Omental fat pad (tissue), 3 donors: ENCODE measurements at regions not wholly inside any gene's neighbourhood (a gene's known extent, or its start where the extent isn't known, plus 50 kb on each side); places are given as distances from the start of the nearest gene placed in this dataset.
"Not testable (repeated sequence)": the region's sequence is repeated elsewhere in the genome, so short reads cannot be mapped to it uniquely, and the experiment has no call there.

Experiments
- ATAC-seq: fragments of 150-250 bp; one replicate; pipeline ENCODE4 v1.9.1; 2016; ENCODE audit warnings: mild to moderate bottlenecking, moderate library complexity; ENCODE audit not compliant: low FRiP score
- DNase-seq: peaks from one replicate; pipeline ENCODE4 v3.0.0-alpha.2; 2019; ENCODE audit warnings: low spot score
- TF ChIP-seq, protein P1 (sequence below), 3 donors: fragments of 450-650 bp; IDR thresholded peaks; one replicate each; pipeline ENCODE4 v1.5.1; 2016 to 2017; ENCODE audit warnings: antibody characterized with exemption in 3 of 3, mild to moderate bottlenecking in 3 of 3, moderate library complexity in 2 of 3

DNA sequence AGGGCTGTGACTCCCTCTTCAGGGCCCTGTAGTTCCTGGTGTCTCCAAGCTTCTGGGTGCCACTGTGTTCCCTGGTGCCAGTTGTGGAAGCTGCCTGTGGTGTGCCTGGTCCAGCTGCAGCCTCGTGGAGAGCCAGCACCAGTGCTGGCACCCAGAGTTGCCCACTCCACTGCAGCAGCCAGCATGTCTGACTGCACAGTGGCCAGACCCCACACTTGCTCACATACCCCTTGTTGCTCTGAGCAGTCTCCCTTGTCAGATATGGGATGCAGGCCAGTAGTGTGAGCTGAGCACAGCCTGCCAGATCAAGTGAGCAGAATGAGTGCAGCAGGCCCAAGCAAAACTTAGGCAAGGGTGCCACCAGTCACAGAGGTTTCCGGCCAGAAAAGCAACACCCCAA, 108.6 kb downstream of the ZMAT1 start:
- DNase-seq: no peak
- ATAC-seq: no peak
- TF ChIP-seq, protein P1, sequence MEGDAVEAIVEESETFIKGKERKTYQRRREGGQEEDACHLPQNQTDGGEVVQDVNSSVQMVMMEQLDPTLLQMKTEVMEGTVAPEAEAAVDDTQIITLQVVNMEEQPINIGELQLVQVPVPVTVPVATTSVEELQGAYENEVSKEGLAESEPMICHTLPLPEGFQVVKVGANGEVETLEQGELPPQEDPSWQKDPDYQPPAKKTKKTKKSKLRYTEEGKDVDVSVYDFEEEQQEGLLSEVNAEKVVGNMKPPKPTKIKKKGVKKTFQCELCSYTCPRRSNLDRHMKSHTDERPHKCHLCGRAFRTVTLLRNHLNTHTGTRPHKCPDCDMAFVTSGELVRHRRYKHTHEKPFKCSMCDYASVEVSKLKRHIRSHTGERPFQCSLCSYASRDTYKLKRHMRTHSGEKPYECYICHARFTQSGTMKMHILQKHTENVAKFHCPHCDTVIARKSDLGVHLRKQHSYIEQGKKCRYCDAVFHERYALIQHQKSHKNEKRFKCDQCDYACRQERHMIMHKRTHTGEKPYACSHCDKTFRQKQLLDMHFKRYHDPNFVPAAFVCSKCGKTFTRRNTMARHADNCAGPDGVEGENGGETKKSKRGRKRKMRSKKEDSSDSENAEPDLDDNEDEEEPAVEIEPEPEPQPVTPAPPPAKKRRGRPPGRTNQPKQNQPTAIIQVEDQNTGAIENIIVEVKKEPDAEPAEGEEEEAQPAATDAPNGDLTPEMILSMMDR (IDR thresholded peaks at IDR 0.05): no peak

DNA sequence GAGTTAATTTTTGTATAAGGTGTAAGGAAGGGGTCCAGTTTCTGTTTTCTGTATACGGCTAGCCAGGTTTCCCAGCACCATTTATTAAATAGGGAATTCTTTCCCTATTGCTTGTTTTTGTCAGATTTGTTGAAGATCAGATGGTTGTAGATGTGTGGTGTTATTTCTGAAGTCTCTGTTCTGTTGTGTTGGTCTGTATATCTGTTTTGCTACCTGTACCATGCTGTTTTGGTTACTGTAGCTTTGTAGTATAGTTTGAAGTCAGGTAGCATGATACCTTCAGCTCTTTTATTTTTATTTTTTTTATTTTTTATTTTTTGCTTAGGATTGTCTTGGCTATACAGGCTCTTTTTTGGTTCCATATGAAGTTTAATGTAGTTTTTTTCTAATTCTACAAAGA, 114.1 kb downstream of the ZMAT1 start:
- not testable (repeated sequence) for ATAC-seq

DNA sequence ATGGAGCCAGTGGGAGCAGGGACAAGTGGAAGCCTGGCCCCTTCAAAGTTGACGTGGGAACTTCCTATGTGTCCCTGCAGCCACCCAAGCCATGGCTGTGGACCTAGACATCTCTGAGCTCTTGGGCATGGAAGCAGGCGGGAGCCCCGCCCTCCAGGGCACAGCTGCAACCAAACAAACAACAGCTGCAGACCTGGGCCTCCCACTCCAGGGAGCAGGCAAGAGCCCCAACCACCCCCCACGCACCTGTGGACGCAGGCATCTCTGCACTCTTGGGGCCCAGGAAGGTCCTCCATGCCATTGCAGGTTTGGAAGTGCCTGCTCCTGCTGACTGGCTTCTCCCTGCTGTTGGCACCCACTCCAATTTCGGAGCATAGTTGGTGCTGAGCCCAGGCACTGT, 118.6 kb downstream of the ZMAT1 start:
- ATAC-seq (no peak), DNase-seq (no peak)
- TF ChIP-seq, protein P1 (IDR thresholded peaks at IDR 0.05): no peak

More for the DNA sequence above, 114.1 kb downstream of the ZMAT1 start:
- DNase-seq: not testable (repeated sequence)

DNA sequence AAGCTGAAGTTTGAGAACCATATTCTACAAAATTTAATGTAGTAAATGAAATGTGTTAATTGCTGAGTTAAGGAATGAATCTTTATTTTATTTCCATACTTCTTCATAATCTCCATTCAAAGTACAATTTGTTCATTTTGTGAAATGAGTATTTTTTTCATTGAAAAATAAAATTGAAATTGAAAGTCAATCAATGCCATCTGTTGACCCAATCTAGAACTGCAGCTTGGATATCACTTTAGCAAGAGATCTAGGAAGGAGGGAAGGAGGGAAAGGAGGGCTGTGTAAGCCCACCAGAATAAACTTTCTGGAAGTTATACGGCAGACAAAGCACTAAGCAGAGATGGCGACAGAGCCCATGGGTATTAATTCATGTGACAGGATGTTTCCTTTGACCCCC, 128.4 kb downstream of the ZMAT1 start:
- no peak for DNase-seq
- TF ChIP-seq, protein P1 (IDR thresholded peaks at IDR 0.05): no peak
- ATAC-seq: no peak

DNA sequence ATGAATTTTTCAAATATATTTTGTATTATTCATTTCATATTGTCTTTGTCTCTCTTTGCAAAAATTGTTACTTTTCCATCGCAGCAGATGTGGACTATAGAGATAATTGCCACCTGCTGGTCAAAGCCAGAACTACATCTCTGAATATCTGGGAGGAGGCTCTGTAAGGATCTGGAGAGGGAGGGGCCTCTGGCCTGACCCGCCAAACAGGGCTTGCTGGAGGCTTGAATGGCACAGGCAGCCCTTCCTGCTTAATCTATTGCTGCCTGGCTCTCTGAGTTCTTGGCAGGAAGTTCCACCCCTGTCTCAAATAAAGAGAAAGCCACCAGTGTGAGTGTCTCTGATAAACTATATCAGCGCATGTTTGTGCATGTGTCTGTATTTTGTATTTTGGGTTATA, 132.4 kb downstream of the ZMAT1 start:
- ATAC-seq (peak; percentile 93), DNase-seq (peak; percentile 76)
- TF ChIP-seq, protein P1 (IDR thresholded peaks at IDR 0.05): peak in 1 of 3 donors; percentile 17

DNA sequence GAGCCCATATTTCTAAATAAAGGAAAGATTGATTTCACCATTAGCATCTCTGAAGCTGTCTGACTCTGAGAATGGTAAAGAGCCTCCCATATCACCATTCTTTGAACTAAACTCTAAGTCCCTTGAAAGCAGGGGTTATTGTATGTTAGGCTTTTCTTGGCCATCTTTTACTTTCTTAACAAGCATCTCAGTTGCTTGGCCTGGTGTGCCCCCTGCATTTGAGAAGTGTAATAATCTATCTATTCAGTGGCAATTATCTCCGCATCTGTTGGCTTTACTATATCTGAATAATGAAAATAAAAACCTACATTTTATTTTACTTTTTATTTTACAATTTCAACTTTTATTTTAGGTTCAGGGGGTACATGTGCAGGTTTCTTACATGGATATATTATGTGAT, 128.3 kb upstream of the ARMCX2 start:
- DNase-seq: no peak
- ATAC-seq: no peak
- TF ChIP-seq, protein P1 (IDR thresholded peaks at IDR 0.05): no peak

DNA sequence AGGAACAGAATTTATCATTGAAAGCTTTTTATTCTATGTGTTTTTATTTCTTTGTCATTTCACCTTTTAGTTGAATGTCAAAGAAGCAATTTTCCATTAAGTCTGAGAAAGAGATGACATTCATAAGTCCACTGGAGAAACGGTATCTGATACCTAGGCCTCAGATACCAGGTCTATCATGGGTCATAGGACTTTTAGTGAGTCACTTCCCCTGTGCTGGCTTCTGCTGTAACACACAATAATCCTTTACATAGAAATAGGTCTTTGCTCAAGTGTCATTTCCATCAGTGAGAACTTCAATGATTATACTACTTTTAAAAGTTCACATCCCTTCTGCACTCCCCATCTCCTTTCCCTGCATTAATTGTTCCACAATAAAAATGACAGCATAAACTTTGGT, 125.5 kb upstream of the ARMCX2 start:
- no peak for DNase-seq

DNA sequence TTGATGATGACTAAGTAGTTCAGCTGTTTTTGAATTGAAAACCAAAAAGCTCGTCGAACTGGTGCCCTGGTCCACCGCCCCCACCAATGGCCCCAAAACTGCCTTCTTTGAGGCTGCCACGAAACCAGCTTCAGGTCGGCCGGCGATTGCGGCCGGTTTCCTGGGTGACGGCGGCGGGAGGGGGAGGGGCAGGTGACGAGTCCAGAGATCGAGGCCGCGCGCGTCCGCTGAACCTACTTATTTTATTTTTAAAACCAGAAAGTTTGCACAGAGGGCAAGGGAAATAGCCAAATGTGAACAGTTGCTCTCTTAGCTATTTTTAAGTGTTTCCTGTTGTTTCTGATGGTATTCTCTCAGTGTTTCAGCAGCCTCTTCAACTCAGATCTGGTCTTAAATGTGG, 120.8 kb upstream of the ARMCX2 start:
- not testable (repeated sequence) for DNase-seq, ATAC-seq

More for the DNA sequence above, 125.5 kb upstream of the ARMCX2 start:
- TF ChIP-seq, protein P1 (IDR thresholded peaks at IDR 0.05): no peak
- no peak for ATAC-seq
